HepG2 (cell line): ENCODE measurements at regions not wholly inside any gene's neighbourhood (a gene's known extent, or its start where the extent isn't known, plus 50 kb on each side); places are given as distances from the start of the nearest gene placed in this dataset.

Experiments
- ATAC-seq: fragments of 200-7000 bp; cut with Tn5 transposase; 3 replicates; pipeline ENCODE4 v1.9.1; 2020; ENCODE audit warnings: mild to moderate bottlenecking, moderate library complexity
- BruUV-seq: library from RNA; stranded (reverse); fragments of 400-500 nt; replicated peaks from 2 replicates; lab custom pipeline; 2021; lab: Mats Ljungman, UMichigan
- CTCF ChIA-PET: fragments of 300-600 bp; formaldehyde crosslinking; extraction: SDS; loops from one replicate; lab custom pipeline; 2021; ENCODE audit warnings: low total read pairs, inconsistent platforms, low intra/inter-chr PET ratio; lab: Yijun Ruan, JAX
- POLR2A ChIA-PET: fragments of 350-600 bp; sonication (Branson Sonifier 250); formaldehyde crosslinking; loops from one replicate; lab custom pipeline; 2020; ENCODE audit warnings: antibody characterized with exemption, inconsistent platforms; lab: Yijun Ruan, JAX
- DNase-seq: peaks from one replicate; pipeline ENCODE4 v3.0.0-alpha.2; 2015; ENCODE audit warnings: low spot score
- FAIRE-seq: peaks from 3 replicates; lab custom pipeline; 2011; peaks lifted over from hg19 to GRCh38; lab: Jason Lieb, UNC
- H2AFZ ChIP-seq: one replicate; pipeline ENCODE4 v1.6.1; 2011; ENCODE audit warnings: low read length, inconsistent platforms
- H3K27ac ChIP-seq: fragments of 300-600 bp; 3 replicates; pipeline ENCODE4 v1.8.0; 2011; ENCODE audit warnings: mixed run types, mild to moderate bottlenecking, mixed read lengths, low read length, inconsistent platforms; ENCODE audit not compliant: insufficient read depth; ENCODE audit errors: extremely low read length
- H3K27me3 ChIP-seq, 2 experiments: fragments of 200-600 bp in 1 of 2; 2 replicates in 1 of 2; 3 replicates in 1 of 2; pipeline versions ENCODE4 v1.6.0 to v1.8.0; 2011; ENCODE audit warnings: low read length in 2 of 2, mild to moderate bottlenecking in 2 of 2, moderate library complexity in 2 of 2, inconsistent platforms in 1 of 2; ENCODE audit not compliant: insufficient read depth in 2 of 2, control insufficient read depth in 1 of 2
- H3K36me3 ChIP-seq, 2 experiments: fragments of 200-600 bp in 1 of 2; replicated peaks in 1 of 2; 2 replicates in 1 of 2; 3 replicates in 1 of 2; pipeline versions ENCODE4 v1.5.1 to v1.8.0; 2011; ENCODE audit warnings: low read length in 2 of 2, inconsistent platforms in 1 of 2; ENCODE audit not compliant: insufficient read depth in 2 of 2, control insufficient read depth in 1 of 2
- H3K4me1 ChIP-seq: 2 replicates; pipeline ENCODE4 v1.5.1; 2012; ENCODE audit warnings: low read length, inconsistent platforms; ENCODE audit not compliant: insufficient read depth
- H3K4me2 ChIP-seq: 2 replicates; pipeline ENCODE4 v1.6.0; 2011; ENCODE audit warnings: low read depth, low read length, inconsistent platforms
- H3K4me3 ChIP-seq, 3 experiments: fragments of 200-600 bp in 1 of 3; sonication (generic), shearing (Covaris generic) in 1 of 3; replicated peaks in 1 of 3; 2 replicates each; pipeline ENCODE4 v1.5.1; 2011 to 2016; ENCODE audit warnings: low read length in 3 of 3, inconsistent platforms in 2 of 3, low read depth in 2 of 3, mild to moderate bottlenecking in 2 of 3, control low read depth in 1 of 3, mixed read lengths in 1 of 3; ENCODE audit not compliant: insufficient read depth in 1 of 3
- H3K79me2 ChIP-seq: one replicate; pipeline ENCODE4 v1.6.1; 2011; ENCODE audit warnings: low read length, inconsistent platforms; ENCODE audit not compliant: insufficient read depth
- H3K9ac ChIP-seq: 2 replicates; pipeline ENCODE4 v1.6.0; 2011; ENCODE audit warnings: mild to moderate bottlenecking, low read depth, low read length, inconsistent platforms; ENCODE audit not compliant: insufficient read depth
- H3K9me3 ChIP-seq: 2 replicates; pipeline ENCODE4 v1.5.1; 2012; ENCODE audit warnings: mild to moderate bottlenecking, low read length
- H4K20me1 ChIP-seq: 2 replicates; pipeline ENCODE4 v1.6.0; 2011; ENCODE audit warnings: inconsistent platforms, mild to moderate bottlenecking, low read length, moderate library complexity; ENCODE audit not compliant: insufficient read depth
- ARNT2 ChIP-seq: sonication (generic); formaldehyde crosslinking; IDR thresholded peaks from 2 replicates; pipeline ENCODE4 v1.8.0; 2022; ENCODE audit warnings: mild to moderate bottlenecking, low read depth, missing genetic modification reagents, moderate library complexity
- BORCS8-MEF2B ChIP-seq: sonication (generic); formaldehyde crosslinking; IDR thresholded peaks from 2 replicates; pipeline ENCODE4 v1.8.0; 2022; ENCODE audit warnings: mild to moderate bottlenecking, missing genetic modification reagents
- BRF2 ChIP-seq: sonication (generic); formaldehyde crosslinking; IDR thresholded peaks from 2 replicates; pipeline ENCODE4 v1.8.1; 2022; ENCODE audit warnings: mild to moderate bottlenecking, missing genetic modification reagents
- HINFP ChIP-seq: sonication (generic); formaldehyde crosslinking; IDR thresholded peaks from 2 replicates; pipeline ENCODE4 v1.4.0; 2020; ENCODE audit warnings: low read depth, mild to moderate bottlenecking, missing genetic modification reagents
- HNRNPH1 ChIP-seq: fragments of 200-400 bp; formaldehyde crosslinking; optimal IDR thresholded peaks from 2 replicates; pipeline ENCODE3; 2017; ENCODE audit warnings: mild to moderate bottlenecking, low read depth, low read length
- NBN ChIP-seq: fragments of 450-650 bp; conservative IDR thresholded peaks from 2 replicates; pipeline ENCODE4 v1.6.1; 2017
- SIN3B ChIP-seq: fragments of 150-350 bp; IDR thresholded peaks from 2 replicates; pipeline ENCODE4 v1.6.1; 2014; ENCODE audit warnings: low read length
- ZBTB44 ChIP-seq: sonication (generic); formaldehyde crosslinking; IDR thresholded peaks from 2 replicates; pipeline ENCODE4 v1.4.0; 2020; ENCODE audit warnings: missing genetic modification reagents
- ZEB1 ChIP-seq: IDR thresholded peaks from 2 replicates; pipeline ENCODE4 v1.6.1; 2012; ENCODE audit warnings: mild to moderate bottlenecking, low read depth, inconsistent platforms; ENCODE audit not compliant: insufficient replicate concordance
- ZNF3 ChIP-seq: IDR thresholded peaks from 2 replicates; pipeline ENCODE4 v1.7.0; 2017; ENCODE audit warnings: inconsistent platforms
- ZNF326 ChIP-seq: sonication (generic); formaldehyde crosslinking; IDR thresholded peaks from 2 replicates; pipeline ENCODE4 v1.4.0; 2020; ENCODE audit warnings: missing genetic modification reagents, borderline replicate concordance
- ZNF382 ChIP-seq: sonication (generic); formaldehyde crosslinking; IDR thresholded peaks from 2 replicates; pipeline ENCODE4 v1.5.0; 2020; ENCODE audit warnings: missing genetic modification reagents, mild to moderate bottlenecking, borderline replicate concordance
- ZNF556 ChIP-seq: sonication (generic); formaldehyde crosslinking; IDR thresholded peaks from 2 replicates; pipeline ENCODE4 v1.4.0; 2020; ENCODE audit warnings: mild to moderate bottlenecking, missing genetic modification reagents, borderline replicate concordance
- ZNF800 ChIP-seq: sonication (generic); formaldehyde crosslinking; IDR thresholded peaks from 2 replicates; pipeline ENCODE4 v1.4.0; 2020; ENCODE audit warnings: missing genetic modification reagents
- WGBS: methylation state at CpG from one replicate; pipeline ENCODE4 v1.1.6; 2017; ENCODE audit warnings: low lambda C conversion rate; 5-methylcytosine and 5-hydroxymethylcytosine counted together
- in situ Hi-C: cut with HindIII; loops from 2 replicates; pipeline ENCODE4 v1.10.0; 2017; ENCODE audit warnings: low pct_unique_long_range_greater_than_20kb; ENCODE audit not compliant: extremely low pct_ligation_motif_present
- intact Hi-C: fragments of 100-400 bp; cut with micrococcal nuclease; formaldehyde crosslinking; loops from one replicate; pipeline ENCODE4 v1.10.0; 2022; ENCODE audit not compliant: unreplicated experiment
- TF ChIP-seq, protein P1 (sequence below): sonication (generic); formaldehyde crosslinking; IDR thresholded peaks from 2 replicates; pipeline ENCODE4 v1.8.1; 2023; ENCODE audit warnings: missing genetic modification reagents, inconsistent platforms, borderline replicate concordance

DNA sequence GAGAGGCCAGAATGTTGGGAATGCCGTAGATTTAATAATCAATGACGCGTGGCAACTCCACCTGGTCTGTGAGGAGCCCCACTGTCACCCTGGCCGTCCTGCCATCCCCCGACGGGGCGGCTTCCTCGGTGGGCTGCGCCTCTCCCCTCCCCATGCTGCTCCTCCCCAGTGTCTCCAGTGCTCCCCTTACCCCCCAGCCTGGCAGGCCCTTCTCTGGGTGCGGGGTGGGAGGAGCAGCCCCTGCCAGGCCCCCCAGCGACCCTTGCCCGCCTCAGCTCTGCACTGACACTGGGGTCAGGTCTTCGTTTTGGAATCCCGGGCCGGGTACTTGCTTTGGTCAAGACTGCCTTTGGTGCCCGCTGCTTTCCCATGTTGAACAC, 82.3 kb upstream of the FRMD1 start:
- Histone ChIP-seq H3K79me2 (no peaks in the 10 kb centered on the region), H4K20me1 (no peaks in the 10 kb centered on the region), H3K4me3 (no peak overlapping the region), H3K4me1 (peaks cover 13% of the 10 kb centered on the region), H3K4me2 (no peak overlapping the region), H3K36me3 (no peaks in the 10 kb centered on the region), H3K27ac (no peak overlapping the region), H3K9ac (no peak overlapping the region), H3K27me3 (peaks cover 2 to 23% of the 10 kb centered on the region in 2 experiments; a peak in 4 of 5 replicates), H3K9me3 (no peaks in the 10 kb centered on the region), H2AFZ (no peak overlapping the region)
- POLR2A ChIA-PET: no interaction called here
- TF ChIP-seq HINFP (CRISPR knock-in tag) (no peak), NBN (no peak), ZNF556 (CRISPR knock-in tag) (no peak), HNRNPH1 (no peak), BRF2 (CRISPR knock-in tag) (no peak), ZNF382 (CRISPR knock-in tag) (no peak), ZNF3 (no peak), ZNF326 (CRISPR knock-in tag) (no peak), BORCS8-MEF2B (no peak), ZBTB44 (no peak), ARNT2 (CRISPR knock-in tag) (no peak), SIN3B (no peak), ZEB1 (no peak), ZNF800 (no peak)
- TF ChIP-seq, protein P1, sequence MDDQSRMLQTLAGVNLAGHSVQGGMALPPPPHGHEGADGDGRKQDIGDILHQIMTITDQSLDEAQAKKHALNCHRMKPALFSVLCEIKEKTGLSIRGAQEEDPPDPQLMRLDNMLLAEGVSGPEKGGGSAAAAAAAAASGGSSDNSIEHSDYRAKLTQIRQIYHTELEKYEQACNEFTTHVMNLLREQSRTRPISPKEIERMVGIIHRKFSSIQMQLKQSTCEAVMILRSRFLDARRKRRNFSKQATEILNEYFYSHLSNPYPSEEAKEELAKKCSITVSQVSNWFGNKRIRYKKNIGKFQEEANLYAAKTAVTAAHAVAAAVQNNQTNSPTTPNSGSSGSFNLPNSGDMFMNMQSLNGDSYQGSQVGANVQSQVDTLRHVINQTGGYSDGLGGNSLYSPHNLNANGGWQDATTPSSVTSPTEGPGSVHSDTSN (CRISPR knock-in tag): no peak
- CTCF ChIA-PET: no interaction called here
- no TSS peak for BruUV-seq
- 46% methylated on average over 6 of the region's 16 CpGs for WGBS
- ATAC-seq: no peak
- no peak for DNase-seq
- FAIRE-seq: no peak
- intact Hi-C loops (no loop called here), in situ Hi-C loops (no loop called here)
